ENCODE measurements at regions not wholly inside any gene's neighbourhood (a gene's known extent, or its start where the extent isn't known, plus 50 kb on each side); places are given as distances from the start of the nearest gene placed in this dataset.
"Not testable (repeated sequence)": the region's sequence is repeated elsewhere in the genome, so short reads cannot be mapped to it uniquely, and the experiment has no call there.

- DNase-seq = no peak
Measured at GRCh38 chr5:108696951-108697715, 50.6 kb upstream of the FER start.

- no peak for DNase-seq
Measured at GRCh38 chr5:108696407-108696806, 51.3 kb upstream of the FER start.

GRCh38 chr5:108688485-108688884 is 59.2 kb upstream of the FER start:
- DNase-seq = no peak

- DNase-seq = no peak
Measured at GRCh38 chr5:108687595-108688200, 60.0 kb upstream of the FER start.

- DNase-seq = no peak
Measured at GRCh38 chr5:108686676-108687075, 61.0 kb upstream of the FER start.

GRCh38 chr5:108685448-108686216 is 62.1 kb upstream of the FER start:
- not testable (repeated sequence) for DNase-seq

GRCh38 chr5:108681079-108681921 is 66.4 kb upstream of the FER start:
- no peak for DNase-seq

- DNase-seq = no peak
Measured at GRCh38 chr5:108678091-108678490, 69.6 kb upstream of the FER start.

- no peak for DNase-seq
Measured at GRCh38 chr5:108675736-108676135, 72.0 kb upstream of the FER start.

- DNase-seq = no peak
Measured at GRCh38 chr5:108672639-108673038, 75.1 kb upstream of the FER start.

- DNase-seq = no peak
Measured at GRCh38 chr5:108670591-108671289, 77.0 kb upstream of the FER start.

- no peak for DNase-seq
Measured at GRCh38 chr5:108669462-108669861, 78.2 kb upstream of the FER start.

GRCh38 chr5:108661590-108662219 is 86.0 kb upstream of the FER start:
- DNase-seq = no peak

- no peak for DNase-seq
Measured at GRCh38 chr5:108661024-108661423, 86.7 kb upstream of the FER start.

GRCh38 chr5:108660291-108660690 is 87.4 kb upstream of the FER start:
- no peak for DNase-seq

GRCh38 chr5:108659531-108659930 is 88.2 kb upstream of the FER start:
- DNase-seq = no peak

GRCh38 chr5:108655750-108656450 is 91.8 kb upstream of the FER start:
- DNase-seq = no peak

GRCh38 chr5:108654051-108654450 is 93.6 kb upstream of the FER start:
- DNase-seq = no peak

- DNase-seq = no peak
Measured at GRCh38 chr5:108653201-108653600, 94.5 kb upstream of the FER start.

GRCh38 chr5:108650997-108651396 is 96.7 kb upstream of the FER start:
- DNase-seq = no peak

- DNase-seq = no peak
Measured at GRCh38 chr5:108649646-108650045, 98.1 kb upstream of the FER start.
